ENCODE measurements at regions not wholly inside any gene's neighbourhood (a gene's known extent, or its start where the extent isn't known, plus 50 kb on each side); places are given as distances from the start of the nearest gene placed in this dataset.

DNA sequence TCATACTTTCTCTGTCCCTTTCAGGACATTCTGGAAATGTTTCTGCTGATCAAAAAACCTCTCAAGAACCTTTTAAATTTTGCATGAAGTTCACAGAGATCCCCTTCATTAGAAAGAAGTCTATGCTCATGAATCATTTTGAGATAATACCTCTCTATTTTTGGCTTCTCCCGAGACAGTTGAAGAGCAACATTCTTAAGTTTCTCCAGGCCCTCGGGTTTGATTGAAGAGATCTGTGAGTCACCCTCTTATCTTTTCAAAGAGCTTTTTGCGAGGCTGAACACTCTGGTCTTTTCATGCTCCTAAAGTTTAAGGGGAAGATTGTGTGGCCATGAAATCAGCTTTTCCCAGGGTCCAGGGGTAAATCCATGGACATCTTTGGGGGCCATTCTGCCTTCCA lies 354.2 kb downstream of the FBXO15 start:
- no peak for TF ChIP-seq CTCF (conservative IDR thresholded peaks at IDR 0.05; ENCODE audit: low read depth in 2 of 2)
- no peak for TF ChIP-seq EZH2 (IDR thresholded peaks at IDR 0.05; ENCODE audit: low read depth, unreplicated experiment)
- no peak for TF ChIP-seq ZNF114 (CRISPR knock-in tag; IDR thresholded peaks at IDR 0.05)

Measured in GM23338 (cell line).